Choroid plexus epithelial cell (primary cell): ENCODE measurements at regions not wholly inside any gene's neighbourhood (a gene's known extent, or its start where the extent isn't known, plus 50 kb on each side); places are given as distances from the start of the nearest gene placed in this dataset.
"Not testable (repeated sequence)": the region's sequence is repeated elsewhere in the genome, so short reads cannot be mapped to it uniquely, and the experiment has no call there.

Experiments
- DNase-seq: peaks from one replicate; pipeline ENCODE4 v3.0.0-alpha.2; 2010; ENCODE audit warnings: low read depth
- H3K4me3 ChIP-seq: 2 replicates; pipeline ENCODE4 v1.5.1; 2011; ENCODE audit warnings: low read depth, mild to moderate bottlenecking, control low read depth, low read length, moderate library complexity
- CTCF ChIP-seq: conservative IDR thresholded peaks from 2 replicates; pipeline ENCODE4 v1.5.1; 2011; ENCODE audit warnings: low read depth, mild to moderate bottlenecking, control low read depth, inconsistent platforms, low read length, moderate library complexity

- no peak overlapping the region for H3K4me3 ChIP-seq
- no peak for TF ChIP-seq CTCF
- peak; percentile 83 for DNase-seq
Observed at GRCh38 chr14:61609884-61610283, 85.4 kb upstream of the HIF1A start.

GRCh38 chr14:61610900-61611299 lies 84.4 kb upstream of the HIF1A start:
- no peak for TF ChIP-seq CTCF
- H3K4me3 ChIP-seq, result no peak overlapping the region
- DNase-seq, result no peak

GRCh38 chr14:61611880-61612630 lies 83.3 kb upstream of the HIF1A start:
- DNase-seq, result no peak
- no peak for TF ChIP-seq CTCF
- no peak overlapping the region for H3K4me3 ChIP-seq

- DNase-seq, H3K4me3 ChIP-seq: not testable (repeated sequence)
Observed at GRCh38 chr14:61613006-61613405, 82.3 kb upstream of the HIF1A start.

GRCh38 chr14:61614693-61615092 lies 80.6 kb upstream of the HIF1A start:
- TF ChIP-seq CTCF, result no peak

GRCh38 chr14:61615743-61616523 lies 79.4 kb upstream of the HIF1A start:
- no peak overlapping the region for H3K4me3 ChIP-seq
- no peak for TF ChIP-seq CTCF
- peak; percentile 56 for DNase-seq

More at GRCh38 chr14:61614693-61615092, 80.6 kb upstream of the HIF1A start:
- no peak overlapping the region for H3K4me3 ChIP-seq
- no peak for DNase-seq

- peak; percentile 86 for DNase-seq
- no peak for TF ChIP-seq CTCF
Observed at GRCh38 chr14:61616524-61617185, 78.7 kb upstream of the HIF1A start.

More at GRCh38 chr14:61616524-61617185, 78.7 kb upstream of the HIF1A start:
- H3K4me3 ChIP-seq, result no peak overlapping the region
